PFSK-1 (cell line): ENCODE measurements at regions not wholly inside any gene's neighbourhood (a gene's known extent, or its start where the extent isn't known, plus 50 kb on each side); places are given as distances from the start of the nearest gene placed in this dataset.

Experiments
- FOXP2 ChIP-seq: optimal IDR thresholded peaks from 2 replicates; pipeline ENCODE3; 2011; ENCODE audit warnings: borderline replicate concordance, control low read depth, inconsistent platforms; ENCODE audit not compliant: insufficient read depth; ENCODE audit errors: extremely low read length, extremely low read depth
- POLR2AphosphoS5 ChIP-seq: IDR thresholded peaks from 2 replicates; pipeline ENCODE4 v1.6.1; 2012; ENCODE audit warnings: low read depth, mild to moderate bottlenecking, control low read depth, low read length, moderate library complexity
- SIN3A ChIP-seq: IDR thresholded peaks from 2 replicates; pipeline ENCODE4 v1.6.1; 2012; ENCODE audit warnings: mild to moderate bottlenecking, low read length, moderate library complexity, borderline replicate concordance; ENCODE audit not compliant: insufficient read depth
- TAF1 ChIP-seq: IDR thresholded peaks from 2 replicates; pipeline ENCODE4 v1.6.1; 2012; ENCODE audit warnings: low read length, control low read depth, borderline replicate concordance; ENCODE audit not compliant: insufficient read depth
- TF ChIP-seq, protein P1 (sequence below), 2 experiments: IDR thresholded peaks; 2 replicates each; pipeline versions ENCODE4 v1.6.1 to v1.8.0; 2011 to 2012; ENCODE audit warnings: low read depth in 2 of 2, low read length in 2 of 2, control low read depth in 1 of 2, inconsistent platforms in 1 of 2, mild to moderate bottlenecking in 1 of 2, moderate library complexity in 1 of 2; ENCODE audit not compliant: insufficient read depth in 1 of 2

DNA sequence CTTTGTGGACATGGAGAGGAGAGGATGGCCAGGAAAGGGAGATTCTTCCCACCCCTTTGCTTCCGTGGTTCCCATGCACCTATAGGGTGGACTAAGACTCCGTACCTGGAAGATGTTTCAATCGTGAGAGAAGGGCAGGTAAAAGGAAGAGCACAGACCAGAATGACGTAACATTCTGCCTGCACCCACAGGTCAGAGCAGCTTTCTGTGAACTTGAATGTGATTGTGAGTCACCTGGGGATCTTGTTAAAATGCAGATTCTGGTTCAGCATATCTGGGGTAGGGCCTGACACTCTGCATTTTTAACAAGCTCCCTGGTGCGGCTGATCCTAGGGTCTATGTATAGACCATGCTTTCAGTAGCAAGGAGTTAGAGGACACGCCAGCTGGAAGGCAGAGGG is 164.1 kb upstream of the SGK1 start:
- TF ChIP-seq, protein P1, sequence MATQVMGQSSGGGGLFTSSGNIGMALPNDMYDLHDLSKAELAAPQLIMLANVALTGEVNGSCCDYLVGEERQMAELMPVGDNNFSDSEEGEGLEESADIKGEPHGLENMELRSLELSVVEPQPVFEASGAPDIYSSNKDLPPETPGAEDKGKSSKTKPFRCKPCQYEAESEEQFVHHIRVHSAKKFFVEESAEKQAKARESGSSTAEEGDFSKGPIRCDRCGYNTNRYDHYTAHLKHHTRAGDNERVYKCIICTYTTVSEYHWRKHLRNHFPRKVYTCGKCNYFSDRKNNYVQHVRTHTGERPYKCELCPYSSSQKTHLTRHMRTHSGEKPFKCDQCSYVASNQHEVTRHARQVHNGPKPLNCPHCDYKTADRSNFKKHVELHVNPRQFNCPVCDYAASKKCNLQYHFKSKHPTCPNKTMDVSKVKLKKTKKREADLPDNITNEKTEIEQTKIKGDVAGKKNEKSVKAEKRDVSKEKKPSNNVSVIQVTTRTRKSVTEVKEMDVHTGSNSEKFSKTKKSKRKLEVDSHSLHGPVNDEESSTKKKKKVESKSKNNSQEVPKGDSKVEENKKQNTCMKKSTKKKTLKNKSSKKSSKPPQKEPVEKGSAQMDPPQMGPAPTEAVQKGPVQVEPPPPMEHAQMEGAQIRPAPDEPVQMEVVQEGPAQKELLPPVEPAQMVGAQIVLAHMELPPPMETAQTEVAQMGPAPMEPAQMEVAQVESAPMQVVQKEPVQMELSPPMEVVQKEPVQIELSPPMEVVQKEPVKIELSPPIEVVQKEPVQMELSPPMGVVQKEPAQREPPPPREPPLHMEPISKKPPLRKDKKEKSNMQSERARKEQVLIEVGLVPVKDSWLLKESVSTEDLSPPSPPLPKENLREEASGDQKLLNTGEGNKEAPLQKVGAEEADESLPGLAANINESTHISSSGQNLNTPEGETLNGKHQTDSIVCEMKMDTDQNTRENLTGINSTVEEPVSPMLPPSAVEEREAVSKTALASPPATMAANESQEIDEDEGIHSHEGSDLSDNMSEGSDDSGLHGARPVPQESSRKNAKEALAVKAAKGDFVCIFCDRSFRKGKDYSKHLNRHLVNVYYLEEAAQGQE (IDR thresholded peaks at IDR 0.05; ENCODE audit: insufficient read depth in 1 of 2, low read depth in 2 of 2, low read length in 2 of 2), result no peak

- TF ChIP-seq SIN3A (no peak), POLR2AphosphoS5 (no peak), TAF1 (no peak), FOXP2 (no peak)
- TF ChIP-seq, protein P1 (IDR thresholded peaks at IDR 0.05; ENCODE audit: insufficient read depth in 1 of 2, low read depth in 2 of 2, low read length in 2 of 2), result no peak
These were observed 162.7 kb upstream of the SGK1 start for GRCh38 chr6:134480593-134480992.

GRCh38 chr6:134478764-134479399 is 161.0 kb upstream of the SGK1 start:
- TF ChIP-seq POLR2AphosphoS5 (no peak), FOXP2 (no peak), SIN3A (no peak), TAF1 (no peak)
- TF ChIP-seq, protein P1 (IDR thresholded peaks at IDR 0.05; ENCODE audit: insufficient read depth in 1 of 2, low read depth in 2 of 2, low read length in 2 of 2), result no peak

- TF ChIP-seq POLR2AphosphoS5, result no peak
- TF ChIP-seq, protein P1 (IDR thresholded peaks at IDR 0.05; ENCODE audit: insufficient read depth in 1 of 2, low read depth in 2 of 2, low read length in 2 of 2), result peak in 1 of 2 experiments; percentile 33; a peak in 1 of 4 replicates
These were observed 160.2 kb upstream of the SGK1 start for GRCh38 chr6:134477991-134478635.

DNA sequence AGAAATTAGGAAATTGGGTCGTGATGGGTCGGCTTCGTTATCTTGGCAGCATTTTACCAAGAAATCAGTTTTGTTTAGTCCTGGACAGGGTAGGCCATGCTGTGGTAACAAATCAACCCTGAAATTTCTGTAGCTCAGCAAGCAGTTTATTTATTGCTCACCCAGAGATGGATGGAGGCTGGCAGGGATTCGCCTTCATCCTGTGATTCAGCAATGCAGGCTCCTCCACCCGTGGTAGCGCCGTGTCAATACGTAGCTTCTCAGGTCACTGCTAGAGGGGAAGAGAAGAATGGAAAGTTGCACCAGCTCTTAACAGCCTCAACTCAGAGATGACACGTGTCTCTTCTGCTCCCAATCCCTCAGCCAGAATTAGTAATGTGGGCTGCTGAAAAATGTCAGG is 157.0 kb upstream of the SGK1 start:
- TF ChIP-seq TAF1 (no peak), SIN3A (no peak), POLR2AphosphoS5 (no peak), FOXP2 (no peak)
- TF ChIP-seq, protein P1 (IDR thresholded peaks at IDR 0.05; ENCODE audit: insufficient read depth in 1 of 2, low read depth in 2 of 2, low read length in 2 of 2), result no peak
